ENCODE measurements at regions not wholly inside any gene's neighbourhood (a gene's known extent, or its start where the extent isn't known, plus 50 kb on each side); places are given as distances from the start of the nearest gene placed in this dataset.

DNA sequence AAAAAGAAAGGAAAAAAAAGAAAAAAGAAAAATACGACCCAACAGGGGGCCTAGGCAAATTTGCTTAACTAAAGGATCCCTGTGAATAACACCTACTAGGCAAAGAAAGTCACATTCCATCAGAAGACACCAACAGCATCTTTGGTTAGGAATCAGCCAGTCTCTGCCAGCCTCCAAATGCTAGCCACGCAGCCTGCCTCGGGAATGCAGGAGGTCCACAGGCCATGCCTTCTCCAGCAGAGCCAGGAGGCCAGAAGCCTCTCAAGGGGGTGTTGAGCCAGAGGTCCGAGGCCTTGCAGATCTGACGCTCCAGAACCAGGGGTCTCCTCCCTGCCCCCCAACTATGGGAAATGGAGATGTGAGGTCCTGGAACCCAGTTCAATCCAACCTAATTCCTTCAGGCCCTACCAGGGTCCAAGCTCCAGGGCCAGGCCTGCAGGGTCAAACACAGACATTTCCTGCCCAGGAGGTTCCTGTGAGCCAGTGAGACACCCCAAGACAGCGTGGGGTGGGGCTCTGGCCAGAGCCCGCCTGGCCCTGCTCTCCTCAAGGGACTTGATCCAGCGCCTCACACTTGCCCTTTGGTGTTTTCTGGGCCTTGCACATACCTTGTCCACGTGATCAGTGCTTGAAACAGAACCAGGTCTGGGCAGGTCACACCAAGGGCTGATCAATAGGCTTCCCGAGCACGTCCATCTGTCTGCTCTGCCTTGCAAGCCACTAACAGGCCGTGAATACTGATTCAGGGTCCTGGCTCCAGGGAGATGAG is 289.6 kb upstream of the ID2 start:
- TF ChIP-seq EZH2phosphoT487 (IDR thresholded peaks at IDR 0.05; ENCODE audit: borderline replicate concordance) (no peak), EZH2 (IDR thresholded peaks at IDR 0.05) (no peak), POLR2A (IDR thresholded peaks at IDR 0.05; ENCODE audit: borderline replicate concordance, extremely low read depth, insufficient read depth, insufficient read length) (no peak)
